Spleen (tissue), 11 donors: ENCODE measurements at regions not wholly inside any gene's neighbourhood (a gene's known extent, or its start where the extent isn't known, plus 50 kb on each side); places are given as distances from the start of the nearest gene placed in this dataset.
A peak's percentile ranks its signal among the peaks of the same experiment; 100 is the strongest.

Source experiments
- DNase-seq: peaks from one replicate; pipeline ENCODE4 v3.0.0-alpha.2; 2020
- H3K27ac ChIP-seq, 8 donors: fragments of 200-600 bp; sonication (generic) in 7 of 8; 1 replicate in 4 of 8; 2 replicates in 4 of 8; pipeline versions ENCODE4 v1.5.0 to v1.8.0; 2016 to 2021; ENCODE audit warnings: inconsistent platforms in 4 of 8, mild to moderate bottlenecking in 4 of 8, moderate library complexity in 1 of 8
- H3K27me3 ChIP-seq, 7 donors: fragments of 200-600 bp; sonication (generic) in 6 of 7; replicated peaks in 1 of 7; 1 replicate in 4 of 7; 2 replicates in 3 of 7; pipeline versions ENCODE4 v1.5.0 to v1.8.0; 2016 to 2021; ENCODE audit warnings: inconsistent platforms in 3 of 7, mild to moderate bottlenecking in 1 of 7
- H3K36me3 ChIP-seq, 6 donors: fragments of 200-600 bp; sonication (generic) in 5 of 6; 1 replicate in 4 of 6; 2 replicates in 2 of 6; pipeline versions ENCODE4 v1.5.0 to v1.8.0; 2016 to 2021; ENCODE audit warnings: inconsistent platforms in 2 of 6
- H3K4me1 ChIP-seq, 6 donors: fragments of 200-600 bp; sonication (generic) in 5 of 6; 1 replicate in 3 of 6; 2 replicates in 3 of 6; pipeline versions ENCODE4 v1.5.0 to v1.8.0; 2016 to 2021; ENCODE audit warnings: inconsistent platforms in 3 of 6
- H3K4me3 ChIP-seq, 8 donors: fragments of 200-600 bp; sonication (generic) in 7 of 8; 1 replicate in 4 of 8; 2 replicates in 4 of 8; pipeline versions ENCODE4 v1.5.0 to v1.8.0; 2016 to 2021; ENCODE audit warnings: inconsistent platforms in 4 of 8, mild to moderate bottlenecking in 4 of 8, moderate library complexity in 2 of 8
- H3K9me3 ChIP-seq, 8 donors: fragments of 200-600 bp; sonication (generic) in 7 of 8; 1 replicate in 4 of 8; 2 replicates in 4 of 8; pipeline versions ENCODE4 v1.5.0 to v1.8.0; 2016 to 2021; ENCODE audit warnings: inconsistent platforms in 4 of 8
- CTCF ChIP-seq, 11 experiments: fragments of 200-600 bp in 7 of 11; fragments of 450-650 bp in 4 of 11; sonication (generic) in 4 of 11; IDR thresholded peaks in 8 of 11; conservative IDR thresholded peaks in 3 of 11; 1 replicate in 7 of 11; 2 replicates in 4 of 11; pipeline versions ENCODE4 v1.4.0 to v1.8.0; 2016 to 2021; ENCODE audit warnings: antibody characterized with exemption in 11 of 11, inconsistent platforms in 4 of 11, mild to moderate bottlenecking in 1 of 11
- POLR2A ChIP-seq, 3 donors: fragments of 450-650 bp; IDR thresholded peaks; one replicate each; pipeline ENCODE4 v1.5.1; 2017; ENCODE audit warnings: antibody characterized with exemption in 3 of 3, mild to moderate bottlenecking in 1 of 3
- POLR2AphosphoS5 ChIP-seq, 3 donors: sonication (generic); formaldehyde crosslinking; IDR thresholded peaks; one replicate each; pipeline ENCODE4 v1.5.1; 2017; ENCODE audit warnings: antibody characterized with exemption in 3 of 3
- WGBS, 5 donors: extraction: QIAGEN DNeasy Blood & Tissue Kit in 3 of 5; methylation state at CpG; one replicate each; pipeline versions ENCODE4 v1.1.5 to v1.1.7; 2013 to 2018; 5-methylcytosine and 5-hydroxymethylcytosine counted together
- intact Hi-C: fragments of 100-400 bp; cut with DNase I; formaldehyde crosslinking; loops from one replicate; pipeline ENCODE4 v1.15.0; 2023; ENCODE audit warnings: low total_unique reads
- donor health status: healthy with polysubstance abuse.
- donor health status: DM: no; HTN: no; CAD: no; lungs with moderate emphysema.
- donor health status: DM: no; HTN: no; CAD: no.
- donor health status: Bipolar disorder and iron deficiency.
- donor health status: healthy.
- donor health status: DM: no; HTN: no; CAD: no.
- donor health status: DM: yes; HTN: yes; CAD: no.

- Histone ChIP-seq H3K27ac (no peak overlapping the region), H3K4me3 (no peak overlapping the region), H3K27me3 (no peaks in the 10 kb centered on the region), H3K36me3 (no peaks in the 10 kb centered on the region), H3K4me1 (peaks cover 0 to 14% (median 3%) of the 10 kb centered on the region in 6 donors), H3K9me3 (peaks cover 0 to 2% (median 0%) of the 10 kb centered on the region in 8 donors)
- TF ChIP-seq POLR2A (IDR thresholded peaks at IDR 0.05) (no peak), CTCF (IDR thresholded peaks at IDR 0.05 in 8 of 11, conservative IDR thresholded peaks at IDR 0.05 in 3 of 11) (no peak), POLR2AphosphoS5 (IDR thresholded peaks at IDR 0.05) (no peak)
- WGBS, 5 donors, result 84 to 91% (median 85%) methylated on average over 7 of the region's 7 CpGs
- intact Hi-C loops, result no loop called here
- peak; percentile 29 for DNase-seq
Measured at GRCh38 chr7:58316-58715, 134.1 kb upstream of the FAM20C start.

- H3K36me3 ChIP-seq, result no peaks in the 10 kb centered on the region
- peaks cover 0 to 25% (median 12%) of the 10 kb centered on the region in 6 donors for H3K4me1 ChIP-seq
- H3K27ac ChIP-seq, result no peak overlapping the region
- H3K9me3 ChIP-seq, result no peaks in the 10 kb centered on the region
- no peak for TF ChIP-seq POLR2AphosphoS5 (IDR thresholded peaks at IDR 0.05)
- no peak for TF ChIP-seq CTCF (IDR thresholded peaks at IDR 0.05 in 8 of 11, conservative IDR thresholded peaks at IDR 0.05 in 3 of 11)
- no peak for TF ChIP-seq POLR2A (IDR thresholded peaks at IDR 0.05)
- H3K27me3 ChIP-seq, result no peaks in the 10 kb centered on the region
- intact Hi-C loops, result no loop called here
- WGBS, 5 donors, result 70 to 79% (median 76%) methylated on average over 16 of the region's 16 CpGs
- peak; percentile 25 for DNase-seq
- no peak overlapping the region for H3K4me3 ChIP-seq
Measured at GRCh38 chr7:59079-60016, 133.0 kb upstream of the FAM20C start.

GRCh38 chr7:60017-60675, 132.2 kb upstream of the FAM20C start:
- H3K4me1 ChIP-seq, result peaks cover 0 to 28% (median 12%) of the 10 kb centered on the region in 6 donors
- no peaks in the 10 kb centered on the region for H3K36me3 ChIP-seq
- intact Hi-C loops, result no loop called here
- no peak overlapping the region for H3K4me3 ChIP-seq
- no peak overlapping the region for H3K27ac ChIP-seq
- H3K9me3 ChIP-seq, result no peaks in the 10 kb centered on the region
- 79 to 88% (median 88%) methylated on average over 15 to 16 of the region's 16 CpGs for WGBS, 5 donors
- no peaks in the 10 kb centered on the region for H3K27me3 ChIP-seq
- TF ChIP-seq POLR2AphosphoS5 (IDR thresholded peaks at IDR 0.05) (no peak), POLR2A (IDR thresholded peaks at IDR 0.05) (no peak), CTCF (IDR thresholded peaks at IDR 0.05 in 8 of 11, conservative IDR thresholded peaks at IDR 0.05 in 3 of 11) (no peak)
- DNase-seq, result peak; percentile 41

- no peaks in the 10 kb centered on the region for H3K9me3 ChIP-seq
- H3K4me1 ChIP-seq, result peaks cover 0 to 28% (median 12%) of the 10 kb centered on the region in 6 donors
- H3K27me3 ChIP-seq, result no peaks in the 10 kb centered on the region
- no peak overlapping the region for H3K4me3 ChIP-seq
- peak; percentile 67 for DNase-seq
- intact Hi-C loops, result no loop called here
- no peak overlapping the region for H3K27ac ChIP-seq
- 86 to 94% (median 92%) methylated on average over 9 of the region's 9 CpGs for WGBS, 5 donors
- no peak for TF ChIP-seq POLR2AphosphoS5 (IDR thresholded peaks at IDR 0.05)
- TF ChIP-seq POLR2A (IDR thresholded peaks at IDR 0.05), result no peak
- TF ChIP-seq CTCF (IDR thresholded peaks at IDR 0.05 in 8 of 11, conservative IDR thresholded peaks at IDR 0.05 in 3 of 11), result no peak
- no peaks in the 10 kb centered on the region for H3K36me3 ChIP-seq
Measured at GRCh38 chr7:60706-61105, 131.7 kb upstream of the FAM20C start.
